ENCODE measurements at regions not wholly inside any gene's neighbourhood (a gene's known extent, or its start where the extent isn't known, plus 50 kb on each side); places are given as distances from the start of the nearest gene placed in this dataset.
"Not testable (repeated sequence)": the region's sequence is repeated elsewhere in the genome, so short reads cannot be mapped to it uniquely, and the experiment has no call there.

DNA sequence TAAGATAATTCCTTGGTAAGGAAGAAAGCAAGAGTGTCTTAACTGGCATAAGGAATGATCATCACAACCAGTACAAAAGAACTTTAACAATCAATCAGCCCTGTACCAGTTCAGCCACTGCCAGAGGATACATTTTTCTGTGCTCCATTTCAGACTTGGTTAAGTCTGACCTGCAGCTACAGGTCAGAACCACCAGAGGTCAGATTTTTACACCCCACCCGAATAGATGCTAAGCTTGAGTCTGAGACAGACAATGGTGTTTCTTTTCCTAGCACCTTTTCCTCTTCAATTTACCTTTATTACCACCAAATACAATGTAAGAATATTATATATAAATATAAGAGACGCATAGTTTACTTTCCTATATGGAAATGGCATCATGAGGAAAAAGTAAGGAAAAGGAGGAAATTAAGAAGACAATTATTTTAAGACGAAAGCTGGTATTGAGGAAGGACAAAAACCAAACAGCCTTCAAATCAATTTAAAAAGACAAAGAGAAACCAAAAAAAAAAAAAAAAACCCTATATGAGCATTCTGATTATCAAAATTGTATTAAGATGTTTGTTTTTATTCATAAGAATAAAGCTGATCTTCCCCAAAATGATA lies 215.3 kb upstream of the TTC29 start:
- no peak for DNase-seq (ENCODE audit: low read depth in 3 of 3)

DNA sequence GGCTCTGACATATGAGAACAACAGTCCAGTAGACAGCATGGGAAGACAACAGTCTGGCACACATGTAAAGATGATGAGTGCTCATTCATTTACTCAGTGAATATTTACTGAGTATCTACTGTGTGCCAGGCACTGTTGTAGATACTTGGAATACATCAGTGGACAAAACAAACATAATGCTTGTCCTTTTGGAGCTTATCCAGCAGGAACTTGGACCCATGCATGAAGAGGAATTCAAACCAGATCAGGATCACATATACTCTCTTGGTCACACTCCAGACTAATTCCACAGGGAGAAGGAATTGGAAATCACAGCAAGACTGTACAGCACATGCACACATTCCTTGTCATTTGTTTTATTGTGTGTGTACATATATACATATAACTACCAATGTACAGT lies 217.6 kb upstream of the TTC29 start:
- no peak for DNase-seq (ENCODE audit: low read depth in 3 of 3)

DNA sequence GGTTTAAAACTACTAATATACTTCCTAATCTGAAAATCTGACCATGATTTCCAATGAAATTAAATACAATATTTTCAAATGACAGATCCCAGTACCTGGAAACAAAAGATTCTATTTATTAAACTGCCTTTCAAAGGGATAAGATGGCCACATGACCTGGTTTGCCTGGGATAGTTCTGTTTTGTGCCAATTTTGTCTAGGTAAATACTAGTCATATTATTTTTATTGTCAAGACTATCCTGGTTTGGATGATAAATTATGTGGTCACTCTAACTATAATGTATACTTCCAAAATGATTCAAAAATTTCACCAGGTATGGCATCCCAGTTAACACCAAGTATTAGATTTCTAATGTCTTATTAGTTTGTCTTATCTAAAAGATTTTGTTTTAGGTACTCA lies 222.5 kb upstream of the TTC29 start:
- not testable (repeated sequence) for DNase-seq (ENCODE audit: low read depth in 3 of 3)

DNA sequence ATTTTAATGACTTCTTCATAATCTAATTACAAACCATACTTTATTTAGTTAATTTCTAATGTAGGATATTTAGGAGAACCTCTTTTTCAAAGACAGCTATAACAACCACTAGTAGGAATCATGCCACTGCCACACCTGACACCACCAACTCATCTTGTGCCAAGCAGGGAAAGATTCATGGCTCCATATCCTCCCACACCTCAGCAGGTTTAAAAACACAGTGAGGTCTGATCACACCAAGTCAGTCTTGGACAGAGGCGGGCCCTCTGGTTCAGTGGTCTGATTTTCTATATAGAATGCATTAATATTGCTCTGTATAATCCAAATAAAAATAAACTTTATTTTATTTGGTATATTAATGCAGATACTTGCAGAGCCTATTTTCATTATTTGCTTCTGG lies 227.7 kb upstream of the TTC29 start:
- DNase-seq (ENCODE audit: low read depth in 3 of 3) = no peak

DNA sequence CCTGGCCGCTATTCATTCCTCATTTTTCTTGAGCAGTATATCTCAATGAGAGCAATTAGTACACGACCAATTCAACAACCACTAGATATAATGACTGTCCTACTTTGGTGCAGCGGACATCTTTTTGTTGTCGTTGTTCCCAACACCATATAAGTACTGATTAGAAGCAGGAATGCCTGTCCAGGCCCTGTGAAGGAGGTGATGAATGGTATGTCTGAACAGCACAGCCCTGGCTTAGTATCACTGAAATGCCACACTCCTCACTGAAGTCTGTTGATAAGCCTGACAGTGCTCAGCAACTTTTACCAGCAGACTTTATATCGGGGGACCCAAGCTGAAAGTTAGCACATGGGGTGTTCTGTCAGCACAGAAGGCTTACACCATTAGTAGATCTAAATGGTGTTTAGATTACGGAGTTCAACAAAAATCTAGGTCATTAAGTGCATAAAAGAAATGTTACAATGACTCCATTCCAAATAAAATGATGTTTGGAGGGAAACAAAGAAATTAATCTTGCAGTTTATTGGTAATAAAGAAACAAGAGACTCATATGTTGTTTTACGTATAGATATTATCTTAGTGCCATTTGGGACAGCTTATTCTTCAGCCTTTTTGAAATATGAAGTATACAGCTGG lies 228.3 kb upstream of the TTC29 start:
- no peak for DNase-seq (ENCODE audit: low read depth in 3 of 3)

DNA sequence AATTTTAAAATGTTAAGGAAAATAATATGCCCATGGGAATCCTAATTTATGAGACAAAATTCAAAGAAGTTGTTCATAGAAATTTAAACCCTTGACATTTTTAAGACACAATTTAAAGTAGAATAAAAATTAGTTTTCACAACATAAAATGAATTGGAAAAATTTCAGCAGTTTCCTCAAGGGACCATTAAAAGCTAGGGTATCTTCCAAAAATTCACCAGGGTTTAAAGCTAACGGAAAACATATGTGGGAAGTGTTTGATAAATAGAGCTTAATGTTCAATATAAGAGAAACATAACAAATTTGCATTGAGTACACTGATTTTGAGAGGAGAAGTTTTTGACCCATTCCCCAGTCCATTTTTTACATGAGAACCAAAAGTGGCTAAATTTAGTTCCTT lies 228.9 kb upstream of the TTC29 start:
- DNase-seq (ENCODE audit: low read depth in 3 of 3) = no peak

DNA sequence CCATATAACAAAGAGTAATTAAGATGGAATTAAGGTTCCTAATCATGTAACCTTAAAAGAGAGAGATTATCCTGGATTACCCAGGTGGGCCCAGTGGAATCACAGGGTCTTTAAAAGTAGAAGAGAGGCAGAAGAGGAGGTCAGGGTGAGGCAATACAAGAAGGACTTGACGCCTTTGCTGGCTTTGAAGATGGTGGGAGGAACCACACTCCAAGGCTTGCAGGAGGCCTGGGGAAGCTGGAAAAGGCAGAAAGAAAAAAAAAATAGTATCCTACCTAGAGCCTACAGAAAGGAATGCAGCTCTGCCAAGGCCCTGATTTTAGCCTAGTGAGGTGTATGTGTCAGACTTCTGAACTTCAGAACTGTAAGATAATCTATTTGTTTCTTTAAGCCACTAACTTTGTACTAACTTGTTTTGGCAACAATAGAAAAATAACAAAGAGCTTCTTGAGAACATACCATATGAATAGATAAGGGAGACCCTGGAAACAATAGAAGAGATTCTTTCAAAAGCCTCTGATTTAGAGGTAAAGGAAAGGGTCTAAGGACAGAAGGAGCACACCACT lies 229.9 kb upstream of the TTC29 start:
- no peak for DNase-seq (ENCODE audit: low read depth in 3 of 3)

DNA sequence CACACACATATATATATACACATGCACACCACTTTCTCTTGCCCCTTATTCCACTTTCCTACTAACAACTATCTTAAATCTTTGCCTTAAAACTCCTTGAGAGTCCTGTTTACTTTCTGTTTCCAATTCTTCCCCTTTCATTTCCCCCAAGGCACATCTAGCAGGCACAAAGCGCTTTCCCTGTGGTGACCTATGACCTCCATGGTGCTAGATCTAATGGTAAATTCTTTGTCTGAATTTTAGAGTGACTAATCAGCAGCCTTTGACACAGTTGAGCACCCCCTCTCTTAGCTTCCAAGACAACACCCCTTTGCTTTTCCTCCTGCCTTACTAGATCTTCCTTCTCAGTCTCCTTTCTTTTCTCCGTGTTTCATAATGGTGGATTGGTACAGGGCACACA lies 236.4 kb upstream of the TTC29 start:
- no peak for DNase-seq (ENCODE audit: low read depth in 3 of 3)

DNA sequence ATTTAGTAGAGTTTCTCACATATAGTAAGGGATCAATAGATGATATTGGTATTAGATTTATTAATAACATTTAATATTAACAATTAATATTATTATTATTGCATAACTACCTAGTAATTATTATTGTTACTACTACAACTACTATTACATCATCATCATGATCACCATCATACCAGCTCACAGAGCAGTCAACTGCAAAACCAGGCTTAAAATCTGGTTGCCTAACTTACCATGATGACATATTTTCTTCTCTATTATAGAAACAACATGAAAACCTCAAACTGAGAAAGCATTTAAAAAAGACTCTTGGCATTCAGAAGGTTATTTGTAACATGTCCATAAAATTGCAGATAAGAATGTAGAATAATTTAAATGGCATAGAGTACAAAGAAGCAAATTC lies 247.0 kb upstream of the TTC29 start:
- DNase-seq (ENCODE audit: low read depth in 3 of 3) = no peak

DNA sequence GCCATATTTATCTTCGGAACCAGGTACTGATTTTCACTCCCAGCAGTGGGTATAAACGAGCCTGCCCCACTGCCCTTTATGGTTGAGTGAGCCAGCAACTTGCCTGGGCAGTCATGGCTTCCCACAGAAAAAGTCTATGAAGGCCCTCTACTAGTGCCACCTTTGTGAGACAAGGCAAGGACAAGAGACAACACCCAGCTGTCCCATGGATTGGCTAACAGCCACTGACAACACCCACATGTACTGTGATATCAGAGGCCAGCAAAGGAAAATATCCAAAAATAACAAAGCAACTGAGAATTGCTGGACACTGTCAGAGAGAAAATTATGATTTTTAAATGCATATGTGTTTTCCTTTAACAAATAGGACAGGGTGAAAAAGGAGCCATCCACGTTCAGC lies 248.4 kb upstream of the TTC29 start:
- DNase-seq (ENCODE audit: low read depth in 3 of 3) = no peak

DNA sequence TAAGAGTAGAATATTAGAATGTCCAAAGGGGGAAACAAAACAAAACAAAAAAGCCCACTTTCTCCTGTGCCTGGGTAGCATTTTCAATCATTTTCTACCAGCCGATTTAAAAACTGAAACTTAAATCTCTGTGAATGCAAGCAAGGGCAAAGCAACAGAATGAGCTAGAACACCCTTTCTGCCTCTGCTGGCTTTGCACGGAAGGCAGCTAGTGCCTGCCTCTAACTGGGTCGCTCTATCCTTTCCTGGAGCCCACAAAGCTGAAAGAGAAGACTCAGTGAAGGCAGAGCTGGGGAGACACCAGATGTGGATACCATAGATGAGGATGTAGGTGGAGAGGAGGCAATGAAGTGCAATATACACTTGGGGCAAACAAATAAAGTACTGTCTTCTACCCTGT lies 248.9 kb upstream of the TTC29 start:
- DNase-seq (ENCODE audit: low read depth in 3 of 3) = no peak

DNA sequence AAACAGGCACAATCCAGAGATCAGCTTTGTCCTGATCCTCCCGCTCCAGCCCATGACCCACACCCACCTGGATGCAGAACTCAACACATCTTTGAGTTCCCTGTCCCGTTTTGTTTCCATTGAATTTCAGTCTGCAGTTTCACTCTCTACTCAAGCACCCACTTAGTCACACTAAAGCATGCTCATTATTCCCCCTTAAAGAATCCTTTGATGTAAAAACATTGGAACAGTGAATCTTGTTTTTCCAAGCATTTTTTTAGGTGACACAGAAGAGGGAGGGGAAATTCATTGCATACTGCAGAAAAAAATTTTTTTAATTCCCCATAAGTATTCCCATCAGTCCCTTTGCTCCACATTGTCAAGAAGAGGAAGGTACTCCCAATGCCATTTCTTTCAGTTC lies 249.7 kb upstream of the TTC29 start:
- DNase-seq (ENCODE audit: low read depth in 3 of 3) = no peak

DNA sequence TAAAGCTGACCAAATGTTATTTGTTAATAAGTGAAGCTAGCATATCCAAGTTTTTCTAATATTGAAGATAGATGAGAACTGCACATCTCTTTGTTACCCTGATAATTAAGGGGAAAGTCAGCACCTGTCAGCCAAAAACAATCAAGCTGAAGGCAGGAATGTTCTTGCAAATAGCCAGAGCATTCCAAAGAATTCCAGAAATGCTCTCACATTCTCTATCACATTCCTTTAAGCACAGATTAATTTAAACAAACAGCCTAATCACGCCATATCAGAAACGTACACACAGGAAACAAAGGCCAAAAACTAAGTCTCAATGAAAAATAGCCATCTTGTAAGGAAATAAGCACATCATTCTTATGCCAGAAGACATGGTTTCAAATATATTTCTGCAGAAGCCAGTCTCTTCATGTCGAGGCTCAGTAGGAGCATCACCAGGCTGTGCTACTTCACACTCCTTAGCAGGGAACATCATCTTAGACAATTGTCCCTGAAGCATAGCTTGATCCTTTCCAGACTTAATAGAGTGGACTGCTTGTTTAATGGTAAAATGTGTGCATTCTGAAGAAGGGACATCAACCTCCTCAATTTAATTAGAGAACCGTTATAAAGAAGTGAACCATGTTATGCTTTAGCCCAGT lies 252.9 kb upstream of the TTC29 start:
- no peak for DNase-seq (ENCODE audit: low read depth in 3 of 3)

DNA sequence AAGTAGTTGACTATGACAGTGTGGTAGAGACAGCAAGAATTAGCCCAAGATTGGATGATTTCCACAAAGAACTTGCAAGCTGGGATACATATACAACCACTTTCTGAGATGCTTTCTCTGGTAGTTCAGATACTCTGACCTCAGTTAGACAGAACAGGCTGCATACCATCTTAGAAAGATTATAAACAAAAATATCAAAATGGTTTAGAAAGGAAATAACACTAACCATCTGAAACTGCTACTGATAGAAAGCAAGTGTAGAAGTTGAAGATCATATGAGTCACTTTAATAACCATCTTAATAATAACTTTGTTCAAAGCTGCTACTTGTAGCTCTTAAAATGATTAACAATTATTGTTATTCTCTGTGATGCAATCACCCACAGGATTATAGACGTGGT lies 255.4 kb upstream of the TTC29 start:
- DNase-seq (ENCODE audit: low read depth in 3 of 3) = no peak

DNA sequence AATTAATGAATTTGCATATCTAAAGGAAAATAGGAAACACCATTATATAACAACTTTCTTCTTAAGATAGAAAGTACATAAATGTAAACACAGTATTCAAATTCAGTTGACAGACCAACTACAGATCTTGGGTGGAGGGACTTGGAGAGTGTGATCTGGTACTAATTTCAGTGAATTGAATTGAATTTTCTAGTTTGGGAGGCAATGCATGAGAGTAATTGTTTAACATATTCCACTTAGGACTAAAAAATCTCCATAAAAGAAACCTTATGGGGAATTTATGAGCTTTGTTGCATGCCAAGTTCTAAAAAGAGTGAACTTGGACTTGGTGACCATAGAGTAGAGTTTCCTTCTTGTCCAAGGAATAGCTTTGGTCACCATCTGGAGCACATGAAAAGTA lies 261.1 kb upstream of the TTC29 start:
- DNase-seq (ENCODE audit: low read depth in 3 of 3) = no peak

DNA sequence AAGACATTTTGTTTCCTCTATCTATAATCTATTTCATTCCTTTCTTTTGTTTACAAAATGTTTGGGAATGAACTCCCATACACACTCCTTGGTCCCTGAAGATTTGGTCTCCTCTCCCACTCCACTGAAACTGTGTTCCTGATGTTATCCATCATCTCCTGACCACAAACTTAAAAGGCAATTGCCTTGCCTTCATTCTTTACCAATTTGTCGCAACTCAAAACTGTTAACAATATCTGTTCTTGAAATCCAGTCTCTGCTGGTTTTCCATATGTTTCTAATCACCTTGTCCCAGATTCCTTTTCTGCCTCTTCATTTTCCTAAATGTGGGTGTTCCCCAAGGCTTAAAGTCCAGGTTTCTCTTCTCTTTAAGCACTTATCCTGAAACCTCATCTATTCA lies 262.2 kb upstream of the TTC29 start:
- no peak for DNase-seq (ENCODE audit: low read depth in 3 of 3)

DNA sequence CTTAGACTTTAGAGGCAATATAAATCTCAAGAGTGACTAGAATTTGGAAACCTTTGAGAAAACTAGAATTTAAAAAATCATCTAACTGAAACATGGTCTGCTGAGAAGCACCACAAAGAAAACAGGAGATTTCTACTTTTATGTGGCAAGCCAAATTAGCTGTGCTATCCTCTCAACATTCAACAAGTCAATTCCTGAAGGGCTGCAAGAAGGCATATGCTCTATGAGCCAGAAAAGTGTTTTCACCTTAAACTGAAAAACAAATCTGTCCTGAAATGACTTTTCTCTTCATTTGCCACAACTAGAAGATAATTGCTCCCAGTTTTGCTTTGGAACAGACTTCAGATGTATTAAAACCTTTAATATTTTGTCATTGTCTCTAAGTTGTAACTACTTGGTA lies 263.2 kb upstream of the EDNRA start:
- no peak for DNase-seq (ENCODE audit: low read depth in 3 of 3)

DNA sequence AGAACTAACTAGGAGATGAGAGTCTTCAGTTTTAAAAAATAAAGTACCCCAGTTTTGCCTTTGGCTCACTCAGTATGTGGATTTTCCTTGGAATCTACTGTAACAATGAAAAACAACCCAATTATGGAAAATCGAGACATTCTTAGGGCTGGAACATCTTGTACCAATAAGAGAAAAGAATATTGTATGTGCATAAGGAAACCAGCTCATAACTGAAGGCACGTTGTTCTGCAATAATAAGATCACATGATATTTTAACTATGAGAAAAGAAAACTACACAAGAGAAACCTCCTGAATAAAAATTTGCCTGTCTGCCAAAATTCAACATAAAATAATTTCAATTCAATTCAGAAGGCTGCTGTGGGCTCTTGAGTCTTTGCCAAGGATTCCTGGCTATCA lies 261.8 kb upstream of the EDNRA start:
- no peak for DNase-seq (ENCODE audit: low read depth in 3 of 3)

DNA sequence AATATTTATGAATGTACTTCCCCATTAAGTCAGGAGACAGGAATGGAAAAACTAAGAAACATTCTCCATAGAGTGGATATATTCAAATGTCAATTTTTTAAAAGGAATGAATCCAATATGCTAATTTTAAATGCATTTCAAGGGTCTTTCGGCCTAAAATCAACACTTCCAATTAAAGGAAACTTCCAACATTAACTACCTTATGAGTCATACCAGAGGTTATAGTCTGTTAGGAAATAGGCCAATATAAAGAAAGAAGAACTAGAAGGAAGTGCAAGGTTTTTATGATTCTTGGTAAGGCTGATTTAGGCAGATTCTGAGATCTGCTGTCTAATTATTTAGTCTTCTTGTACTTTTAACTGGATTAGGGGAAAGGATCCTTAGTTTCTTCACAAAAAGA lies 260.1 kb upstream of the EDNRA start:
- DNase-seq (ENCODE audit: low read depth in 3 of 3) = no peak

DNA sequence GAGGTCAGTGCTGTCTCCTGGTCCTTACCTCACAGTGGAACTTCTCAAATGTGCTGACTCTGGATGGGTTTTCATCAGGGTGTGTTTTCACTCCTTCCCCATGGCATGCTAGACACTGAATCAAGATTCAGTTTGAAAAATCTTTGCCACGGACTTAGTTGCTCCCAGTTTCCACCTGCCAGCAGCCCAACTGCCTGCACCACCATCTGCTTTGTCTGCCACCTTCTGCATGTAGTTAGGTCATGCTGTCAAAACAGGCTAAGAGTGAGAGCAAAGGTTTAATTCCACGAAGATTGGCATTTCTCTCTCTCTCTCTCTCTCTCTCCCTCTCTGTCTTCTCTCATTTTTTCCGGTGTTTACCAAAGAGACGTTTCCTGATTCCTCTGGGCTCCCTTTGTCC lies 258.0 kb upstream of the EDNRA start:
- DNase-seq (ENCODE audit: low read depth in 3 of 3) = no peak

DNA sequence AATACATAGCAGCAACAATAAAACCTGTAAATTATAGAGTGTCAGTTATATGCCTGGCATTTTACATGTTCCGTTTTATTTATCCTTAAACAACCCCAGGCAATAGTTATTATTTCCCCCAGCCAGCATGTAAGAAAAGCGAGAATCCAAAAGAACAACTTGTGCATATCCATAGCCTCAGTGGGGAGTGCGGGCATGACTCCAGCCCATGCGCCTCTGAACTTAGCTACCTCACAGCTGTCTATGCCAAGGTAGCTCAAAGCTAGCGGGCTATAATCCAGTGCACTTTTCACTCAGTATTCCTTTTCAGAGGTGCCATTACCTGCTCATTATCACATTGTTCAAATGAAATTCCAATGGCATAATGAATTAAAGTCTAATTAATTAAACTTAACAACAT lies 257.3 kb upstream of the EDNRA start:
- no peak for DNase-seq (ENCODE audit: low read depth in 3 of 3)

DNA sequence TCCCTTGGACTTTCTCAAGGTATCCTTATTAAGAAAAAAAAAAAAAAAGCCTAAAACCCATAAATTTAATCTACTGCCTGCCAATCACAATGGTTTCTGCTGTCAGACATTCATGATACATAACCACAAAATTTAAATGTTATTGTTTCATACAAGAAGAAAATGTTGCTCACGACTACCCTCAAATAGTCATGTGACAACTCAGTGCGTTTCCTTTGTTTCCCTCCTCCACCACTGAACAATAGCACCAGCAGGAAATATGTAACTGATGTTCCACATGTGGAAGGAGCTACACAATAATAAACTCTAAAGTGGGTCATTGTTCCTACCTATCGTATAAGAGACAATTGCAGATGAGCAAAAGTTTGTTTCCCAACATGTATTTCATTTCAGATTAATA lies 244.1 kb upstream of the EDNRA start:
- DNase-seq (ENCODE audit: low read depth in 3 of 3) = no peak

DNA sequence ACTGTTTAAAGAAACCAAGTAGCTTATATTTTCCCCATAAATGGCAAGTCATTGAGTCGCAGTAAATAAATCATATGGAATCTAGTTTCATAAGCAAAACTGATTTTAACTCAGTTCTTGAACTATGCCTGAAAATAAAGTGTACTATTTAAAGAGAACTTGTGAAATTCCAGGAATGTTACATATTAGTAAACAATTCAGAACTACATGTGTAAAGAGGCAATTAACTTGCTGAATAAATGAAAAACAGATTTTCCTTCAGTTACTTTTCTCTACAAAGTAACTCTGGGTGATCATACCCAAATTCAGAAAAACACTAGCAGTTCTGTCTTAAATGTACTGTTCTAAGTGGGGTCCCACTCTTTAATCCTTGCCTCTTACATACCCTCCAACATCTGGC lies 236.1 kb upstream of the EDNRA start:
- DNase-seq (ENCODE audit: low read depth in 3 of 3) = no peak
